Activated CD4-positive, alpha-beta T cell treated with anti-CD3 and anti-CD28 coated beads for 1 hour (primary cell): ENCODE measurements at regions not wholly inside any gene's neighbourhood (a gene's known extent, or its start where the extent isn't known, plus 50 kb on each side); places are given as distances from the start of the nearest gene placed in this dataset.
"Not testable (repeated sequence)": the region's sequence is repeated elsewhere in the genome, so short reads cannot be mapped to it uniquely, and the experiment has no call there.

Experiments
- DNase-seq: peaks from one replicate; pipeline ENCODE4 v3.0.0-alpha.2; 2020

GRCh38 chr12:125824276-125824675 lies 759.0 kb downstream of the AACS start:
- no peak for DNase-seq

- no peak for DNase-seq
These were observed 770.6 kb downstream of the AACS start for GRCh38 chr12:125835852-125836251.

DNA sequence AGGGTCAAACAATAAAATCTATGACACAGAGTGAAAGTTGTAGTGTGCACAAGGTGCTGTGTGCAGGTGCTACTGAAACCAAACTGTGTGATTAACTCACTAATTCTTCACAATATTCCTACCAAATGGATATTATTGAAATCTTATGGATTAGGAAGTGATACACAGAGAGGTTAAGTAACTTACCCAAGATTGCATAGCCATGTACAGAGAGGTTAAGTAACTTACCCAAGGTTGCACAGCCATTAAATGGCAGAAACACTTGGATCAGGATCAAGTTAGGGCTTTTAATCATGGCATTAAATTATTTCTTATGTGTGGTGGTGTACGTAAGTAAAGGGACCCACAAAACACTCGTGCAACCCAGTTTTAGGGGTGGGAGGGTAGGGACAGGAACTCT lies 771.4 kb downstream of the AACS start:
- no peak for DNase-seq

DNA sequence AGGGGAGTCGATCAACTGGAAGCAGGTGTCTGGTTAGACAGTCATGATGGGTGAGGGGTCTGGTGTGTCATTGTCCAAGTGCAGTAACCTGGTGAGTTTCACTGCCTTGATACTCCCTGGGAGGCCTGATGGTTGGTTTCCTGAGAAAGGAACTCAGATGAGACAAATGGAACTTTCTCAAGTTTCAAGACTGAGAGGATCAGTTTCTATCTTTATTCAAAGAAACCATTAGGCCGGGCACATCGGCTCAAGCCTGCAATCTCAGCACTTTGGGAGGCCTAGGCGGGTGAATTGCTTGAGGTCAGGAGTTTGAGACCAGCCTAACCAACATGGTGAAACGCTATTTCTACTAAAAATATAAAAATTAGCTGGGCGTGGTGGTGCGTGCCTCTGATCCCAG lies 776.1 kb downstream of the AACS start:
- DNase-seq = no peak

DNA sequence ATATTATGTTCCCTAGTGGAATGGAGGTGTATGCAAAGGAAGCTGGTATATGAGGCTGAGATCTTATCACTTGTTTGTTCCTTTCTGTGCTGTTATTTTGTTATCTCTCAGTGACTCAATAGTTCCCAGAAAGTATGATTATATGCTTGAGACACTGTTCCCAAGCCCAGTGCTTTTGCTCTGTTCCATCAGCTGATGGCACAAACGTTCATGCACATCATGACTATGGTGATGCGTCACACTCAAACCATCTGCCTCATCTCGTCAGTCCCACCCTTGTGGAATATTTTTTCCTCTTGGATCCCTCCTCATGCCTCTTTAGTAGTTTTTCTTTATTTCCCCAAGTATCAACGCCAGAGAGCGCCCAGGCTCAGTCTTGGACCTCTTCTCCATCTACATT lies 786.9 kb downstream of the AACS start:
- no peak for DNase-seq

GRCh38 chr12:125852679-125853078 lies 787.4 kb downstream of the AACS start:
- DNase-seq = no peak

- no peak for DNase-seq
These were observed 788.4 kb downstream of the AACS start for GRCh38 chr12:125853670-125854069.

GRCh38 chr12:125856366-125856765 lies 791.1 kb downstream of the AACS start:
- no peak for DNase-seq

- no peak for DNase-seq
These were observed 791.7 kb downstream of the AACS start for GRCh38 chr12:125856896-125857295.

- no peak for DNase-seq
These were observed 795.5 kb downstream of the AACS start for GRCh38 chr12:125860672-125861288.

- no peak for DNase-seq
These were observed 796.4 kb downstream of the AACS start for GRCh38 chr12:125861299-125862281.

- DNase-seq = not testable (repeated sequence)
These were observed 800.0 kb downstream of the AACS start for GRCh38 chr12:125865236-125865635.

DNA sequence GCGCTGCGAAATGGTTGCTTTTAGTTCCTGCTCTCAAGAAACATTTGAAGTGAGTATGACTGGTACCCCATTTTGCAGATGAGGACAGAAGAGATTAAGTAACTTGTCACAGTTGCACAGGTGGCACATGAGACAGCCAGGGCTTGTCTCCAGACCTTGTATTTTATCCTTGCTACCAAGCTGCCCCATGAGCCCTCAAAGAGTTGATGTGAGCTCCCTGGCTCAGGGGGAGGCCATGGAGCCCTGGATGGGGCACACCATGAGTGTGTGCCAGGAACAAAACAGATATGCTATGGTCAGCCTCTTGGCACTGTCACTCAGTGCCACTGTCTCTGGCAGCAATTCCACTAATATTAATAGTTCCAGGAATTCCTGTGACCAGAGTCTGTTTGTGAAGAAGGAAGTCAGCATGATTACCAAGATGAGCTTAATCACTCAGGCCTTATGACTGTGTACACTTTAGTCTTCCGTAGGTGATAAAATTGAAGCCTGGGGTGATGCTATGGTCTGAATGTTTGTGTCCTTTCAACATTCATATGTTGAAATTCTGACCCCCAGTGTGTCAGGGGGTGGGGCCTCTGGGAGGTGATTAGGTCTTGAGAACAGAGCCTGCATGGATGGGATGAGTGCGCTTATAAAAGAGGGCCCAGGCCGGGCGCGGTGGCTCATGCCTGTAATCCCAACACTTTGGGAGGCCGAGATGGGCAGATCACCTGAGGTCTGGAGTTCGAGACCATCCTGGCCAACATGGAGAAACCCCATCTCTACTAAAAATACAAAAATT lies 806.8 kb downstream of the AACS start:
- DNase-seq = no peak

GRCh38 chr12:125873016-125873415 lies 807.8 kb downstream of the AACS start:
- no peak for DNase-seq

DNA sequence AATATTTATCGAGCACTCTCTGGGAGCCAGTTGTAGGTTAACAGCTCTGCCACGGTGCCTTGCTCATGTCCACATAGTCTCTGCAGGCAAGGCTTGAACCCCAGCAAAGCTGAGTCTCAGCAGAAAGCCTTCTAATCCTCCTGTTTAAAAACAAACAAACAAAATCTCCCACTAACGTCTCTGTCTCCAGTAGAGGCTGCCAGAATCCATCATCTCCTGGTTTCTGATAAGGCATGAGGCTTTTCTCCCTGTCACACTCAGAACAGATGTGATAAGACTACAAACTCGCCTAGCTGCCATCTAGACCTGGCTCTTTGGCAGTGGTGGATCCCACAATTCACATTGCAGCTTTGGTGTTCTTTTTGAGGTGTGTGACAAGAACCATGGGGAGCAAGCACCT lies 813.2 kb downstream of the AACS start:
- no peak for DNase-seq

- DNase-seq = no peak
These were observed 816.9 kb downstream of the AACS start for GRCh38 chr12:125882141-125882540.

- no peak for DNase-seq
These were observed 823.7 kb downstream of the AACS start for GRCh38 chr12:125888921-125889320.

- DNase-seq = no peak
These were observed 824.5 kb downstream of the AACS start for GRCh38 chr12:125889742-125890141.

DNA sequence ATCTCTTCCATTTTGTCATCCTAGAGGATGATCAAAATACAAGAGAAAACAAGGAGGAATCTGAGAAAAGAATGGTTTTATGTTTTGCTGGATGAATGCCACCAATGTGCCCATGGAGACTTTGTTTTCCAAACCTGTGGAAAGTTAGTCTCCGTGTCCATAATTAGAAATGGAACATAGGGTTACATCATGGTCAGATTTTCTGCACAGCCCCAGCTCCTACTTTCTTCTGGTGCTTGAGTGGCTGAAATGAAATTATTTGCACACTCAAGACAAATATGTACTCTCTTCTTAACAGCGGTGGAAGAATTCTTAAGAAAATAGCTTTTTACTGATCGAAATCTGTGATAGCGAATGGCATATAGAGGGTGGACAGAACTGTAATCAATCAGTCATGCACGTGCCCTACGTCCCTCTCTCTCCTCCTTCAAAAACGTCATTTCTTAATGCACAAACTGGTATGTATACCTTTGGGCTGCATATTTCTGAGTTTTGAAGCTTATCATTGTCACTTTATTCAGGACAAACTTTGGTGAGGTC lies 825.2 kb downstream of the AACS start:
- DNase-seq = no peak

- DNase-seq = no peak
These were observed 825.7 kb downstream of the AACS start for GRCh38 chr12:125890971-125891370.

GRCh38 chr12:125892276-125892675 lies 827.0 kb downstream of the AACS start:
- DNase-seq = no peak

- no peak for DNase-seq
These were observed 837.8 kb downstream of the AACS start for GRCh38 chr12:125902991-125903390.

GRCh38 chr12:125907351-125907750 lies 842.1 kb downstream of the AACS start:
- no peak for DNase-seq
